HG03045 (cell line): ENCODE measurements at regions not wholly inside any gene's neighbourhood (a gene's known extent, or its start where the extent isn't known, plus 50 kb on each side); places are given as distances from the start of the nearest gene placed in this dataset.

ENCODE experiments used
- ATAC-seq: cut with Tn5 transposase; IDR thresholded peaks from one replicate; pipeline ENCODE4 v1.9.1; 2021; ENCODE audit warnings: mild to moderate bottlenecking, moderate library complexity; ENCODE audit not compliant: unreplicated experiment

- no peak for ATAC-seq
These were observed 390.7 kb downstream of the INHBA start for GRCh38 chr7:41312235-41312634.

GRCh38 chr7:41311301-41311700 lies 391.6 kb downstream of the INHBA start:
- ATAC-seq = no peak

GRCh38 chr7:41306486-41306885 lies 396.4 kb downstream of the INHBA start:
- no peak for ATAC-seq

GRCh38 chr7:41305001-41305400 lies 397.9 kb downstream of the INHBA start:
- no peak for ATAC-seq

- ATAC-seq = no peak
These were observed 399.2 kb downstream of the INHBA start for GRCh38 chr7:41303709-41304108.

- ATAC-seq = no peak
These were observed 404.5 kb downstream of the INHBA start for GRCh38 chr7:41298409-41298808.

GRCh38 chr7:41297166-41297565 lies 405.7 kb downstream of the INHBA start:
- no peak for ATAC-seq

- ATAC-seq = no peak
These were observed 407.5 kb downstream of the INHBA start for GRCh38 chr7:41295455-41295815.

GRCh38 chr7:41294556-41295454 lies 408.1 kb downstream of the INHBA start:
- no peak for ATAC-seq

- ATAC-seq = no peak
These were observed 410.4 kb downstream of the INHBA start for GRCh38 chr7:41292487-41292886.

- no peak for ATAC-seq
These were observed 415.1 kb downstream of the INHBA start for GRCh38 chr7:41287559-41288335.

GRCh38 chr7:41280491-41280890 lies 422.4 kb downstream of the INHBA start:
- ATAC-seq = no peak

GRCh38 chr7:41277561-41277960 lies 425.3 kb downstream of the INHBA start:
- ATAC-seq = no peak

- no peak for ATAC-seq
These were observed 427.6 kb downstream of the INHBA start for GRCh38 chr7:41275255-41275654.

GRCh38 chr7:41274179-41274578 lies 428.7 kb downstream of the INHBA start:
- no peak for ATAC-seq

GRCh38 chr7:41272664-41273063 lies 430.2 kb downstream of the INHBA start:
- no peak for ATAC-seq

- ATAC-seq = no peak
These were observed 434.0 kb downstream of the INHBA start for GRCh38 chr7:41268878-41269277.

- ATAC-seq = no peak
These were observed 441.8 kb downstream of the INHBA start for GRCh38 chr7:41261080-41261479.

GRCh38 chr7:41257660-41258059 lies 445.2 kb downstream of the INHBA start:
- no peak for ATAC-seq

- ATAC-seq = no peak
These were observed 446.5 kb downstream of the INHBA start for GRCh38 chr7:41256186-41256945.

GRCh38 chr7:41255716-41256115 lies 447.2 kb downstream of the INHBA start:
- ATAC-seq = no peak
